ENCODE measurements at regions not wholly inside any gene's neighbourhood (a gene's known extent, or its start where the extent isn't known, plus 50 kb on each side); places are given as distances from the start of the nearest gene placed in this dataset.

DNA sequence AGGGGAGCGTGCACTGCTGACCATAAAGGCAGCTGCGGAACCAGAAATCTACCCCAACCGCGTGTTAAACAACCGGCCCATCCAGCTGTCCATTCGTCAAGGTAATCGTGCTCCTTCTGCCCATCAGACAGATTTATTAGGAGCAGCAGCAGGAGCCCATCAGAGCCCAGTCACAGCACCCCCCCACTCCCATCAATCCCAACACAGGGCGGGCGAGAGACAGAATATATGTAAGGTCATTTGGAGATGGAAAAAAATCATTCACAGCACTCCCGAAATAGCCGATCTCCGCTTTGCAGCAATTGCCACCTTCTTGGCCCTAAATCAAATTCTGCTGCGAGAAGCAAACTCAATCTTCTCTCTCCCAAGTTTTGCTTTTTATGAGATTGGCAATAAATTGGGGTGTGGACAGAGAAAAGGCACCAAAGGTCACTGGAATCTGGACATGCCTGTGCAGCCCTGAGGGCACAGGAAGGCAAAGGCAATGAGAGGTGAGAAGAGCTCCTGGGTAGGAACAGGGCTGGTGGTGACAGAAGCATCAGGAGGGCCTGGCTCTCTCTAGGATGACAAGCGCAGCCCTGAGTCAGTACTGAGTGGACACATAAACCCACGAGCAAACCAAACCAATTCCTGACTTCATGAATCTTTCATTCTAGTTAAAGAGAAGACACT, 145.0 kb upstream of the ZMIZ1 start:
- Histone ChIP-seq H4K20me1 (ENCODE audit: insufficient read depth) (no peaks in the 10 kb centered on the region), H3K4me1 (replicated peaks; ENCODE audit: insufficient read depth) (peaks cover 58% of the 10 kb centered on the region), H3F3A (ENCODE audit: insufficient read depth, low read depth) (peaks cover 33% of the 10 kb centered on the region), H3K27me3 (ENCODE audit: insufficient read depth, low read depth) (no peaks in the 10 kb centered on the region), H3K4me2 (peak overlapping the region; percentile 78), H3K9me3 (ENCODE audit: insufficient read depth, low read depth) (no peaks in the 10 kb centered on the region), H3K4me3 (no peak overlapping the region), H3K27ac (no peak overlapping the region), H3K79me2 (ENCODE audit: low read depth) (no peaks in the 10 kb centered on the region), H2AFZ (no peak overlapping the region), H3K36me3 (ENCODE audit: low read depth) (no peaks in the 10 kb centered on the region), H3K9me2 (ENCODE audit: insufficient read depth) (no peaks in the 10 kb centered on the region)
- CTCF ChIA-PET = no interaction called here
- intact Hi-C loops (cut with micrococcal nuclease; ENCODE audit: unreplicated experiment) = no loop called here
- no peak for TF ChIP-seq EZH2 (IDR thresholded peaks at IDR 0.05; ENCODE audit: low read depth)
- TF ChIP-seq, protein P1, sequence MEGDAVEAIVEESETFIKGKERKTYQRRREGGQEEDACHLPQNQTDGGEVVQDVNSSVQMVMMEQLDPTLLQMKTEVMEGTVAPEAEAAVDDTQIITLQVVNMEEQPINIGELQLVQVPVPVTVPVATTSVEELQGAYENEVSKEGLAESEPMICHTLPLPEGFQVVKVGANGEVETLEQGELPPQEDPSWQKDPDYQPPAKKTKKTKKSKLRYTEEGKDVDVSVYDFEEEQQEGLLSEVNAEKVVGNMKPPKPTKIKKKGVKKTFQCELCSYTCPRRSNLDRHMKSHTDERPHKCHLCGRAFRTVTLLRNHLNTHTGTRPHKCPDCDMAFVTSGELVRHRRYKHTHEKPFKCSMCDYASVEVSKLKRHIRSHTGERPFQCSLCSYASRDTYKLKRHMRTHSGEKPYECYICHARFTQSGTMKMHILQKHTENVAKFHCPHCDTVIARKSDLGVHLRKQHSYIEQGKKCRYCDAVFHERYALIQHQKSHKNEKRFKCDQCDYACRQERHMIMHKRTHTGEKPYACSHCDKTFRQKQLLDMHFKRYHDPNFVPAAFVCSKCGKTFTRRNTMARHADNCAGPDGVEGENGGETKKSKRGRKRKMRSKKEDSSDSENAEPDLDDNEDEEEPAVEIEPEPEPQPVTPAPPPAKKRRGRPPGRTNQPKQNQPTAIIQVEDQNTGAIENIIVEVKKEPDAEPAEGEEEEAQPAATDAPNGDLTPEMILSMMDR (conservative IDR thresholded peaks at IDR 0.05) = no peak
- POLR2A ChIA-PET (ENCODE audit: unreplicated experiment) = no interaction called here
- BruUV-seq (replicated peaks) = no TSS peak
- peak in 1 of 2 experiments; percentile 72 for DNase-seq

DNA sequence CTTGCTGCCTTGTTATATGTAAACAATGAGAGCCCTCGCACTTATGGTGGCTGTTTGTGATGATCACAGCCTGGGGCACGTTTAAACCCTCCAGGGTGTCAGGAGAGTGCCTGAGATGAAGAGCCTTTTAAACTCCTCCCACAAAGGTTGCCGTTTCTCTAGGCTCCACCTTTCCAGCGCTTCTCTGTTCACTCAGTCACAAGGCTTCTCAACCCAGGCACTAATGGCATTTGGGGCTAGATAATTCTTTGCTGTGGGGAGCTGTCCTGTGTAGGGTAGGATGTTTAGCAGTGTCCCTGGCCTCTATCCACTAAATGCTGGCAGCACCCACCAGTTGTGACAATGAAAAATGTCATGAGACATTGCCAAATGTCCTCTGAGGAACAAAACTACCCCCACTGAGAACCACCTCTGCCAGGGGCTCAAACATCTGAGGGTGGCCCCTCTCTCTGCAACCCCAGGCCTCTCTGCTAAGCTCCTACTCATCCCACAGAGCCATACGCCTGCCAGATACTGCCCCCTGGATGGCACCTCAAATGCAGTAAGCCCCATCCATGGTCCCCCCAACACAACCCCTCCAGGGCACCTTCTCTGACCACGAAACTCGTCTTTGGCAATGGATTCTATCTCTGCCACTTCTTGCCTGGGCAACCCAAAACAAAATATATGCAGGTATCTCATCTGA, 144.3 kb upstream of the ZMIZ1 start:
- peaks cover 65% of the 10 kb centered on the region for H3K4me1 ChIP-seq (replicated peaks; ENCODE audit: insufficient read depth)
- ChIA-PET POLR2A (ENCODE audit: unreplicated experiment) (no interaction called here), CTCF (no interaction called here)
- H3K79me2 ChIP-seq (ENCODE audit: low read depth) = no peaks in the 10 kb centered on the region
- H4K20me1 ChIP-seq (ENCODE audit: insufficient read depth) = no peaks in the 10 kb centered on the region
- intact Hi-C loops (cut with micrococcal nuclease; ENCODE audit: unreplicated experiment) = loop anchor here (5.0 kb wide), 3 partner anchors 127 to 302 kb away; no protein-coding TSS in a partner anchor
- no peaks in the 10 kb centered on the region for H3K9me2 ChIP-seq (ENCODE audit: insufficient read depth)
- BruUV-seq (replicated peaks) = no TSS peak
- no peak for TF ChIP-seq EZH2 (IDR thresholded peaks at IDR 0.05; ENCODE audit: low read depth)
- TF ChIP-seq, protein P1 (conservative IDR thresholded peaks at IDR 0.05) = no peak
- no peaks in the 10 kb centered on the region for H3K27me3 ChIP-seq (ENCODE audit: insufficient read depth, low read depth)
- no peaks in the 10 kb centered on the region for H3K36me3 ChIP-seq (ENCODE audit: low read depth)
- no peak overlapping the region for H3K4me3 ChIP-seq
- peaks cover 33% of the 10 kb centered on the region for H3F3A ChIP-seq (ENCODE audit: insufficient read depth, low read depth)
- DNase-seq = no peak
- peak overlapping the region; percentile 78 for H3K4me2 ChIP-seq
- peak overlapping the region; percentile 88 for H3K27ac ChIP-seq
- H2AFZ ChIP-seq = no peak overlapping the region
- H3K9me3 ChIP-seq (ENCODE audit: insufficient read depth, low read depth) = no peaks in the 10 kb centered on the region

DNA sequence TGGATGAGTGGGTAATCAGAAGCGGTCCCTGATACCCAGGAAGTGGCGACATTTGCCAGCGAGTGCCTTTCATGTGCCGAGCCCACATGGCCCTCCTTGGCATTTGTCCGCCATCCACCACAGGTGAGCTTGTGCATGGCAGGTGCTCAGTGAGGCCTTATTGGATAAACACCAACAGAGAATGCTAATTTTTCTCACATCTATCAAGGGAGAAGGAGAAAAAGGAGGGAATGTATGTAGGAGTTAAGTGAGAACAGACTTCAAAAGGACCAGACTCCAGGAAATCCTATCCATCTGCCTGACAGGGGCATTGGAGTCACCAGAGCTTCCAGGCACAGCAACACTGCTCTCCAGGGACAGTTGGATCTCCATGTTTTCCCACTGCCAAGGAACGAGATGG, 143.5 kb upstream of the ZMIZ1 start:
- TSS peak; percentile 61 for BruUV-seq (replicated peaks)
- peak overlapping the region; percentile 78 for H3K4me2 ChIP-seq
- no peaks in the 10 kb centered on the region for H3K79me2 ChIP-seq (ENCODE audit: low read depth)
- TF ChIP-seq, protein P1 (conservative IDR thresholded peaks at IDR 0.05) = no peak
- no peak for TF ChIP-seq EZH2 (IDR thresholded peaks at IDR 0.05; ENCODE audit: low read depth)
- no peaks in the 10 kb centered on the region for H3K36me3 ChIP-seq (ENCODE audit: low read depth)
- H3K9me3 ChIP-seq (ENCODE audit: insufficient read depth, low read depth) = no peaks in the 10 kb centered on the region
- no peaks in the 10 kb centered on the region for H4K20me1 ChIP-seq (ENCODE audit: insufficient read depth)
- POLR2A ChIA-PET (ENCODE audit: unreplicated experiment) = interaction anchor here (0.6 to 0.7 kb wide), 2 partner anchors 49 to 191 kb away, joined by 3 to 4 read pairs; no protein-coding TSS in a partner anchor
- peak overlapping the region; percentile 88 for H3K27ac ChIP-seq
- intact Hi-C loops (cut with micrococcal nuclease; ENCODE audit: unreplicated experiment) = loop anchor here (5.0 kb wide), 3 partner anchors 128 to 303 kb away; no protein-coding TSS in a partner anchor
- H3F3A ChIP-seq (ENCODE audit: insufficient read depth, low read depth) = peaks cover 33% of the 10 kb centered on the region
- H3K4me3 ChIP-seq = no peak overlapping the region
- H2AFZ ChIP-seq = no peak overlapping the region
- DNase-seq = no peak
- no peaks in the 10 kb centered on the region for H3K9me2 ChIP-seq (ENCODE audit: insufficient read depth)
- CTCF ChIA-PET = interaction anchor here (0.6 to 1.1 kb wide), 2 partner anchors 143 to 983 kb away, joined by 7 to 11 read pairs; partner anchors contain the start of gene ZMIZ1
- no peaks in the 10 kb centered on the region for H3K27me3 ChIP-seq (ENCODE audit: insufficient read depth, low read depth)
- H3K4me1 ChIP-seq (replicated peaks; ENCODE audit: insufficient read depth) = peaks cover 73% of the 10 kb centered on the region

All from PC-9 (cell line).